Activated naive CD4-positive, alpha-beta T cell treated with anti-CD3 and anti-CD28 coated beads, Interleukin-2, amount 50 U/mL, for 16 hours (primary cell): ENCODE measurements at regions not wholly inside any gene's neighbourhood (a gene's known extent, or its start where the extent isn't known, plus 50 kb on each side); places are given as distances from the start of the nearest gene placed in this dataset.
"Not testable (repeated sequence)": the region's sequence is repeated elsewhere in the genome, so short reads cannot be mapped to it uniquely, and the experiment has no call there.

Source experiments
- DNase-seq: peaks from one replicate; pipeline ENCODE4 v3.0.0-alpha.2; 2020

DNA sequence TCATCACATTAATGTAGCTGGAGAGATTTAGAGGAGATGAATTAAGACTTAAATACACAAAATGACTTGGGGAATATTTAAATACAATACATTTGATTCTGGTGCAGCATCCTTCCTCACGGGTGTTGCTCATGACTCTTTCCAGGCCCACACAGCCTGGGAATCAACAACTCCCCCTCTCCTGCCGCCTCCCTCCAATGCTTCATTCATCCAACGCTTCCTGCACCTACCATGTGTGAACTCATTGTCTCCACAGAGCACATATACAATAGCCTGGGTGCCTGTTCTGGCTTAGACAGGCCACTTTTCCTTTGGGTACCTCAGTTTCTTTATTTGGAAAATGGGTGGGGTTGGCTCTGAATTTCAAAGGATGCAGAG lies 476.9 kb upstream of the CADM1 start:
- no peak for DNase-seq

DNA sequence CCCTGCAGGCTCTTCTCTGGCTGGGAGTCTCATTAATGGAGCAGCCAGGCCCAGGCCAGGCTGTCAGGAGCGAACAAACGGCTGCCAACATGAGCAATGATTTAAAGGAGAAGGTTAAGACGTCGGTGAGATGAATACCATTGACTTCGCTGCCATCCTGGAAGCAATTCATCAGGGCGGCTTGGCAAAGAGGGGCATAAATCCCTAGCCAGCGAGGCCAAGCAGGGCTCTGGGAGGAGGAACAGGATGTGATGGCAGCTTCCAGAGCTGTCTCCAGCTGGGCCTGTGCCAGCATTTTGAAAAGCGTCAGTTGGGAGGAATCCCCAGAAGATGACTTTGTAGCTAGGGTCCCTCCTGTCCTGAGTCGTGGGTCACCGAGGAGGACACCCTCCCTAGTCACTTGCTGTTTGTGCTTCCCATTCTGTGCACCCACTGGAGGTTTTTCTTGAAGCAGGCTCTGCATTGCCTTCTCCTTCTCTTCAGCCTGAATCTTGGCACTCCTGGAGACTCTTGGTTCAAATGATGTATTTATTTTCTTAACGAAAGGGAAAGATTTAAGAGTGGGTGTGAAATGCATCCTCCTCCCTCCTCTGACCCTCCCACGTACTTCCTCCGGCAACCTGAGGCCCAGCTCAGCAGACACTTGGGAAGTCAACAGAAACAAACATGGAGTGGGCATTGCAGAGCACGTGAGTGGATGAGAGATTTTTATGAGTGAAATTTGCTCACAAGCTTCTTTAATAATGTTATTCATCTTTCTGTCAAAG lies 476.3 kb upstream of the CADM1 start:
- DNase-seq = no peak

DNA sequence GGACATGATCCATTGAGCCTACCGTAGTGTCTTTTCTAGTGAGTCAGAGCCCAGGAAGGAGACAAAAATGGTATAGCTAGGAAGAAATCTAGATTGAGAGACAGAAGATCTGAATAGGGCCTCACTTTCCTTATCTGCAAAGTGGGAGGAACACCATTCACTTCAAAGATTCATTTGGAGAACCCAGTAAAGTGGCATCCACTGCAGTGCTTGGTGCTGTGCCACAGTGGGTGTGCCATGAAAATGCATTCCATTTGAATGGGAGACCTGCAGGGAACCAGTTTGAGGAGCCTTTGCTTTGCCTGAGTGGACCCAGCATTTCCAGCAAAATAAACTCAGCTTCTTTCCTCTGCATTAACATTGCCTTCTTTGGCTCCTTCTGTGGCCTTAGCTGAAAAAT lies 470.5 kb upstream of the CADM1 start:
- no peak for DNase-seq

DNA sequence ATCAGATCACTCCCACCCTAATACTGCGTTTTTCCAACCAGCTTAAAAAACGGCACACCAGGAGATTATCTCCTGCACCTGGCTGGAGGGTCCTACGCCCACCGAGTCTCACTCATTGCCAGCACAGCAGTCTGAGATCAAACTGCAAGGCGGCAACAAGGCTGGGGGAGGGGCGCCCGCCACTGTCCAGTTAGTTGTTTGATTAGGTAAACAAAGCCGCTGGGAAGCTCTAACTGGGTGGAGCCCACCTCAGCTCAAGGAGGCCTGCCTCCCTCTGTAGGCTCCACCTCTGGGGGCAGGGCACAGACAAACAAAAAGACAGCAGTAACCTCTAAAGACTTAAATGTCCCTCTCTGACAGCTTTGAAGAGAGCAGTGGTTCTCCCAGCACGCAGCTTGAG lies 463.0 kb upstream of the CADM1 start:
- not testable (repeated sequence) for DNase-seq

DNA sequence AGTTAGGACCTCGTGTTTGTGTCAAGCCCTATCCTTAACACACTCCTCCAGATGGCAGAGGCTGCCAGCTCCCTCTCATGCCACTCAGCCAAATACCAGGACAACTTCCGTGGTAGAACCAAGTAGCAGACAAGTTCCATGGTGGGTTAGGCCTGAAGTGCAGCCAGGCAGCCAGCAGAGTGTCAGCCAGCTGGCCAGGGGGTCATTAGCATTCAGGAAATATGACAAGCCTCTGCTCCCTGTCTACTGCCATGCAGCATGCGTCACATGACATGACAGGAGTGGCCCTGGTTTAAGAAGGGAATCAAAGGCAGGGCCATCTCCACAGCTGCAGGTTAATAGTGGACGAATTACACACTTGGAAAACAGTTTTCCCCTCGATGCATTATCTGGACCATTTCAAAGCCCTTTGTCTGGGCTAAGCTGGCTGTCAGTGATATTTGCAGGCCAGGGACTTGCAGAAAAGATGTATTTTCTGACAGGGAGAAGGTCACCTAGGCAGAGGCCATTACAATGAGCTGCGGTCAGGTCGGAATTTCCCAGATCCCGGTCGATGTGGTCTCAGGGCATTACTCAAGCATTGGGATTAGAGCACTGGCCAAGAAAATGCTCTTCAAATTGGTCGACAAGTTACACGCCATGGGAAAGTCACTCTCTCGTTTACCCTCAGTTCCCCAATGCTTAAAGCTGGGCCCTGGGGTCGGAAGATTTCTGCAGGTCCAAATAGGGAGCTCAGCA lies 461.7 kb upstream of the CADM1 start:
- DNase-seq = no peak

DNA sequence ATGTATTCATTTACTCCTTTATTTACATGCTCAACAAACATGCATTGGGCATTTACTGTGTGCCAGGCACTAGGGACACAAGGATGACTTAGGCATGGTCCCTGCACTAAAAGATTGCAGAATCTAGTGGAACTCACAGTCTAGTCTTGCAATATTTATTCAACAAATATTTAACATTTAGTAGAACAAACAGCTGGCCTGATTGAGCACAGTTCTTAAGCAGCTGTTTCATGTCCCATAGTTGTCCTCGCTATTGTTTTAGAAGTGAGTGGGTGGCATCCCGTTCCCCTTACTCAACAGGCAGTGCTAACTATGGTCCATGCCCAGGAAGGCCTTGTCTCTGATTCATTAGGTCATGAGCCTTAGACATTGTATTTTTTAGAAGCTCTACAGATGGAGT lies 459.9 kb upstream of the CADM1 start:
- DNase-seq = no peak

DNA sequence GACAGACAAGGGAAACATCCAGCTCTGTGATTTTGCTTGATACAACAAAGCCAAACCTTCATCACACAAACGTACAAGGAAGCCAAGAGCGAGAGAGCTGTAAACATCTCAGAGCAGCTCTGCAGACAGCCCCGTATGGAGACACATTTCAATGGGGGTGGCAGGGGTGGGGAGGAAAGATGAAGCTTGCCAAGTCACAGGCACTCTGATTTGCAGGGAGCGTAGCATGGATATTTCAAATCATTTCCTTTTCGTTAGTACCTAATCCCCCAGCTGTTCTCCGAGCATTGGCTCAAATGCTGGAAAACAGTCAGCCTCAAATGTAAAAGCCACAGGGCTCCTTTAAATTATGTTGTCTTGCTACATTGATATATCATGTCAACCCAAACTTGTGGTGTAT lies 458.9 kb upstream of the CADM1 start:
- no peak for DNase-seq

DNA sequence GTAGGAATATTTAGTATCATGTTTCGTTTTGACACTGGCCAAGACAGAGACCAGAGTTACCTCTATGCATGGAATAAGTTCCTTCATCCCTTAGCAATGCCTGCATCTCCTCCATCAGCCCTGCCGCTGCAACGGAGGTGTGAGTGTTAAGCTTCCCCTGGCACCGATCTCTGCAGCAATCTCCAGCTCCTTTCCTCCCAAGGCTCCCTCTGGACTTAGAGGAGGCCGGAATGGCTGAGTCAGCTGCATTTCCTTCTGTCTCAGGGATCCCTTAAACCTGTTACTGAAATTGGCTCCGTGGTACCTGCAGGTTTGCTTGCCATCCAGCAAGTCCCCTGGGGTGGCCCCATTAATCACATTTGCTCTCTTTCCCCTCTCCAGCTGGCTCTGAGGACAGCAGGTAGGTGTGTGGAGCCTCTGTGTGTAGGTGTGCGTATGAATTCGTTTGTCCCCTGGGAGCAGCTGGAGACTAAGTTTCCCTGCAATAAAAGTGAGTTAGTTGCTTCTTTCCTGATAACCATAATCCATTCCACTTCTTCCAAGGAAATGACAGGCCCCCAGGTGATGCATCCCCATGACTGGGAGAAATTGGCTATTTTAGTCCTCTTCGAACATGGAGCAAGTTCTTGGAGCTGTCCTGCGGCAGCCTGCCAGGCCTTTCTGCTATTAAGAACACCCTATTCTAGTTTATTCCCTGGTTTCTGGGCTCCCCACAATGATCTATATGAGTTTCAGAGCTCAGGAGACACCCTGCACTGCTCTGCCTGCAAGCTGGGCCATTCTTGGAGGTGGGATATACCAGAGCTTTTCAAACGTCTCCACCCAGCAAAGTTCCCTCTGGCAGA lies 457.2 kb upstream of the CADM1 start:
- no peak for DNase-seq

DNA sequence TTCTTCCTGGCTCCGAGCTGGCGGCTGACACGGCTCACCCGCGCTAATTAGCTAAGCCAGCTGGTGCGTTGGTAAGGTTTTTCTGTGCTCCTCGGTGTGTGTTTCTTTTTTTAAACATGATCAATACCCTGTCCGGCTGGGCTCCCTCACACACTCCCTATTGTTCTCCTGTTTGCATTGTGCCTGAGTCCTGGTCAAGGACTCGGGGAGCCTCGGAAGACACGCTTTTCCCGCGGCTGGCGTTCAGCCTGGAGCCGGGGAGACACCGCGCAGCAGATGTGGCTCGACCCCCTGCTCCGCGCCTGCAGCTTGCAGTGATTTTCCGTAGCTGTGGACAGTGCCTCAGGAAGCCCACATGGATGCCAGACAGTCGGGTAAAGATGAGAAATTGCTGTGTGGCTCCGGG lies 454.9 kb upstream of the CADM1 start:
- no peak for DNase-seq

DNA sequence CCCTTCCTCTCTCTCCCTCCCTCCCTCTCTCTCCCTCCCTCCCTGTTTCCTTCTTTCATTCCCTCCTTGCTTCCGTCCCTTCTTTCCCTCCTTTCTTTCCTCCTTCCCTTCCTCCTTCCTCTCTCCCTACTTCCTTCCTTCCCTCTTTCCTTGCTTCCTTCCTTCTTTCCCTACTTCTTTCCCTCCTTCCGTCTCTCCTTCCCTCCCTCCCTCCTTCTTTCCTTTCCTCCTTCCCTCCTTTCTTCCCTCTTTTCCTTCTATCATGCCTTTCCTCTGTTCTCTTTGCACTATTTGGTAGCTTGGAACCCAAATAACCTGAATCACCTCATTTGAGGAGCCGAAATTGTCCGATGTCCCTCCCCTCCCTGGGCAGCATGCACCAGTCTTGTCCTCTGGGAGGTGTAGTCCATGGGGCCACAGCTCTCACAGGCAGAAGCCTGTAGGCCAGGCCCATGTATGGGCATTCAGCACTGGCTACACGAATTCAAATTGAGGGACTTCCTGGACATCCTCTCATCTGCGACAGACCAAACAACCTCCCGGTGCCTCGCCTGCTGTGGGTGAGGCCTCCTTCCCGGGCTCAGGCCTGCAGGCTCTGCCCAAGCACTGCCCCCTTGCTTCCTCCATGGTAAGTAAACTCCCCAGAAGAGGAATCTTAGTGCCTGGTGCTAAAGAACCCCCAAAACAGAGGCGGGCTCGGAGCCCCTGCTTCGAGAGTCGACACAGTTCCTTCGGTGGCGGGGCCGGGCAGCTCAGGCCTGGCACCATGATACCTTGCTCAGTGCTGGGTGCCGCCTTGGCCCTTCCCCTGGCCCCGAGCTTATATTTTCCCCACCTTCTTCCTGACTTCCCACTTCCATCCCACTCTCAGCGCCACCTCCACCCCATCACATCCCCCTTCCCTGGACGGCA lies 454.1 kb upstream of the CADM1 start:
- no peak for DNase-seq

DNA sequence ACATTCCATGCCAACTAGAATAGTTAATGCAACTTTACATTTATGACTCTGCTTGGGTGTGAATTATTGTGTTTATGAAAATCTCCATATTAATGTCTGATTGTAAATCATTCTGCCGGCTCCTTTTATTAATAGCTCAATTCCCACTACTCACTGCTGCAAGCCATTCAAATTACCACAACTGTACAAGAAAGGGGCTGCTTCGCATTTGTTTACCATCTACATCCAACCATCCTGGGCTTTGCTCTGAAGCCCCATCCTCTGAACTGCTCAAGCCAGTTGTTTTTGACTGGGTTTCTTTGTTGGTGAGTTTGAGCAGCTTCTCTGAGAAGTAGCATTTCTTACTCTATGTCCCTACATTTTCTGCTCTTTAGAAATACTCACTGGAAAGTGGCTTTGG lies 451.6 kb upstream of the CADM1 start:
- DNase-seq = no peak

DNA sequence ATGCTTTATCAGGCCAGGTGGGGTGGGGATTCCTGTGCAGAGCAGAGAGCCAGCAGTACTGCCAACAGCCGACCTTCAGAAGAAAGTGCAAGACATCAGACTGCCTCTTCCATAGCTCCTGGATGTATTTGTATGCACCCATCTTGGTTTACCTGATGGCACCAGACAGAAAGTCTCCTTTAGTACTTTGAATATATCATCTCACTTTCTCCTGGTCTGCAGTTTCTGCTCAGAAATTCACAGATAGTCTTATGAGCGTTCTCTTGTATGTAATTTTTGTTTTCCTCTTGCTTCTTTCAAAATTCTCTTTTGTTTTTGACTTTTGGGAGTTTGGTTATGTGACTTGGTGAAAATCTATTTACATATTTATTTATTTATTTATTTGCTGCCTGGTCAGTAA lies 446.4 kb upstream of the CADM1 start:
- no peak for DNase-seq

DNA sequence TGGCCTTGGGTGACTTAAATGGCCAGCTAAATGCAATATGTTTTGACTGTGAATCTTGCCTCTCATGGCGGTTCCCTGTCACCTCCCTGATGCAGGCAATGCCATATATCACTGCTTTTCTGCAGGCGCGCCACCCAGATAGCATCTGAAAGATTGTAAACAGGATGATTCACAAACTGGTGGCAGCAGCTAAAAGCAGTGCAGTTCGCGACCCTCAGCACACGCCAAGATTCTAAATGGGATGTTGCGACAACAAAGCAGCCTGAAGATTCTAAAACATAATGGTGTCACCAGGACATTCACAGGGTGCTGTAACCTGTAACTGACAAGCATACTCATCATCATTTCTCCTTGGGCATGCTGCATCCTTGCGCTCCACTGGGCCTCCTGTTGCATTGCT lies 440.4 kb upstream of the CADM1 start:
- no peak for DNase-seq

DNA sequence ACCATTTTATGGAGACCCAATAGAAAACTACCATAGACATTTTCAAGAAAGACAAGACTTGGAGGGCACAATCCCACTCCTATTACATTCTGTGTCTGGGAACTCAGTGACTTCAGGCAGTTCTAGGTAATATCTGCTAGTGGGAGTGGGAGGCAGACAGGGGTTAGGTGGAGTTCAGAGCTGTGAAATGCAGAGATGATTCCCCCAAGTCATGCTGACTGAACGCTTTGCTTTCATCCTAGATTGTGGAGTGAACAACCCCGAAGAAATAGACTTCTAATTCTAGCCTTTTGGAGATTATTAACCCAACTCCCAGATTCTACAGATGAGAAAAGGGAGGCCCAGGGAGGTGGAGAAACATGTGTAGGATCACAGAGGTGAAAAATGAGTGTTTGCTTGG lies 437.8 kb upstream of the CADM1 start:
- DNase-seq = no peak

DNA sequence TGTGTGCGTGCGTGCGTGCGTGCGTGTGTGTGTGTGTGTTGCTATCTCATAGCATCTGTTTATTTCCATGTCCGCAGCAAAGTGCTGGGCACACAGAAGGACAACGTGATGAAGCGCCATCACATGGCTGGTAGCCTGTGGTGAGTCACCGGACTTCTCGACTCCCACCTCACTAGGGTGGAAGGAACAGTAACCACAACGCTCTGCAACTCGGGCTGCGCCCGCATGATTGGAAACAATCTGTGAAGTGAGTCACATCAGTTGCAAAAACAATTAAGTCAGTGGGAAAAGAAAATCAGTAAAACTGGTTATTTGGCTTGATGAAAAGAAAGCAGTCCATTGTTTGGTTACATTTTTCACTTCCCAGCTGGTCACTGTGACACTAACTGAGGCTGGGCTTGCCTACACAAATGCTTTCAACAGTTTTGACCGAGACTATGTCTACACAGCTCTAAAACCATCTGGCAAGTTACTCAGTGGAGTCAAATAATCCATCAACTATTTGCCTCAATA lies 437.3 kb upstream of the CADM1 start:
- no peak for DNase-seq

DNA sequence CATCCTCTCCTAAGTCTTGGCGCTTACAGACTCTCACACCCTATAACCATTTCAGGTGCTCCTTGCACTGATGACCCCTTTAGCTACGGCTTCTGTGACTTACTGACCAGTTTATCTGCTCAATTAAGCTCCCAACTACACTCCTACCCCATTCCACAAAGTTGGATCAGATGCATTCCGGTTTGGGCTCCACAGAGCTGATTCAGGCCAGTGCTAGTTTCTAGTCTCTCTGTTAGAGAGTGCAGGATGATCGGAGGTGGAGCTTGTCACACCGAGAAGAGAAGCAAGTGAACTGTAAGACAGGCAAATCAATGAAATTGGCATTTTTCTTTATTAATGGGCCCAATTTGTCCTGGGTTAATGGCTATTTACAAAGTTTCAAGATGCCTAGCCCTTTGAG lies 436.8 kb upstream of the CADM1 start:
- DNase-seq = no peak

DNA sequence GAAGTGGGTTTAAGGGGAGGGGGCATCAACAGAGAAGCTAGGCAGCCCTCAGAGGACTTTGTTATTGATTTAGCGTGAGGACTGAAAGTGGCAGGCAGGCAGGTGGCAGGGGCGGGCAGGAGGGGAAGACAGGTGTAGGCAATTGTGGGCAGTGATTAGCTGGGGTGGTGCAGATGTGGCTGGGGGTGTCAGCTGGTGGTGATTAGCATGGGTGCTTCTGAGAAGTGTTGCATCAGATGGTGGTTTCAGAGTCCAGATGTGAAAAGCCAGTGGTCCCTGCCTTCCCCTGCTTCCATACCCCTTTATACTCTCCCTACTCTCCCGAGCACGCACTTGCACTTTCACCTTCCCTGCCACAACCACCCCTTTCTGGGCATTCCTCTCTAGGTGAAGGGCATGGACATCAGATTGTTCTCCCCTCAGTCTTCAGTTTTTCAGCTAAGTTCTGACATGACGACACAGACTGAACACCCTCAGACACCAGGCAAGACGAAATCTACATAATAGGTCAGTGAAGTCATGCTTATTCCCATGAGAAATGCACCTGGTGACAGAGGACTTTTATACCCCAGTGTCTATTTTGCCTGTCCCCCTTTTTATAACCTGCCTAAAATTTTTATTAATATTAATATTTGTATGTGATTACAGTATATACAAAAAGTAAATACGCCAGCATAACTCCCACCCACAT lies 435.7 kb upstream of the CADM1 start:
- no peak for DNase-seq

DNA sequence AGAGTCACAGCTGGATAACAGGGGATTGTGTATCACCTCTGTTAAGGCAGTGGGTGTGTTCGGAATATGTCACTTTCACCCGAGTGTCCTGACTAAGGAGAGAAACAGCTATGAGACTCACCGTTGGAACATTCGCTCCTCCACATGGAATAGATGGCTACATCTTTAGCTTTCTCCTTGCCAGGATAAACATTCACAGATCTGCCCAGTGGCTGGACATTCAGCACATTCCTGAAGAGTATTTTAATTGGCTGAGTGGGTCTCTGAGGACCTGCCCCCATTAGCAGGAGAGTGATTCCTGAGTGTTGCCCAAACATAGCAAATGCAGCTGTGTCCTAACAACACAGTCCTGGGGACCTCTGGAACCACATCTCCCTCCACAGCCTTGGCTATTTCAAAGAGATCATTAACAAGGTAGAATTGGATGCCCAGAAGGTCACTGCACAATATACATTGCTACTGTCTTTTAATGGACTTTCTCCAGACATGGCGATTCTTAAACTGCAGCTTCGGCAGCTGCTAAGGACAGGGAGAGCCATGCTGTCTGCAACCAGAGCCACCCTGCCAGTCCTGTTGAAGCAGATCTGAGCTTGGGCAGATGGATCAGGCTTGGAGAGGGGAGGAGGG lies 435.0 kb upstream of the CADM1 start:
- DNase-seq = no peak

DNA sequence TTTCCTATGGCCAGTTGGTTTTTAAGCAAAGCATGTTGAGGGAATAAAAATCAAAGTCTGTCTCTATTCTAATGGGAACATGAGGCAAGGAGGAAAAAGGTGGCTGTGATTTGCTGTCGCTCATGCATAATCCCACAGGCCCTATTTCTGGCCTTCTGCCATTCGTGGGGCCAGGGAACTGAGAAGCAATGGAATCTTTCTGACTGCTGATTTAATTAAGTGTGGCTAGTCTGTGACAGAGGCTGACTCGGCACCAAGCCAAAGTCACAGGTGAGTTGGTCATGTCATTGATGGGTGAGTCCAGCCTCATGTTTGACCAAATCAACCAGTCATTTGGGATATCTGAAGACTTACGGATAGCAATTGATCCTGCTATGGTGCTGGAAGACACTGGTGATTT lies 429.3 kb upstream of the CADM1 start:
- DNase-seq = no peak

DNA sequence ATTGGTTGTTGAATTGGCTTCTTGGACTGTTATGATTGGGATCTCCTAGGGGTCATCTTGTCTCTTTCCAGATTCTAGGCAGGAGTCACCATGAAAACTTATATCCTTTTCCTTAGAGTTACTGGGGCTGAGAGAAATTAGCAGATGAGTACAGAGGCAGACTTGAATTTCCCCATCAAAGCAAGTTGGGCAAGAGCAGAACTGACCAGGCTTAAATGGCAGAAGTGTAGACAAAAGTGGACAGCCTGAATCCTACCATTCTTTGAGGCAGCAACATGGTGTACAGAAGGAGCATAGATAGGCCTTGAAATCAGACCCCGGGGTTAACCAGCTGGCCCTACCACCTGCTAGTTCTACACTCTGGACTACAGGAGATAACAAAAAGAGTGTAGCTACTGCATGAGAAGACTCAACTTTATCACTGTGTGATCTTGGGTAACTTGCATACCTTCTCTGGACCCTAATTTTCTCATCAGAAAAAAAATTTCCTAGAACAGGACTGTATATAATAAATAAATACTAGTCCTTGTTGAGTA lies 427.4 kb upstream of the CADM1 start:
- no peak for DNase-seq

DNA sequence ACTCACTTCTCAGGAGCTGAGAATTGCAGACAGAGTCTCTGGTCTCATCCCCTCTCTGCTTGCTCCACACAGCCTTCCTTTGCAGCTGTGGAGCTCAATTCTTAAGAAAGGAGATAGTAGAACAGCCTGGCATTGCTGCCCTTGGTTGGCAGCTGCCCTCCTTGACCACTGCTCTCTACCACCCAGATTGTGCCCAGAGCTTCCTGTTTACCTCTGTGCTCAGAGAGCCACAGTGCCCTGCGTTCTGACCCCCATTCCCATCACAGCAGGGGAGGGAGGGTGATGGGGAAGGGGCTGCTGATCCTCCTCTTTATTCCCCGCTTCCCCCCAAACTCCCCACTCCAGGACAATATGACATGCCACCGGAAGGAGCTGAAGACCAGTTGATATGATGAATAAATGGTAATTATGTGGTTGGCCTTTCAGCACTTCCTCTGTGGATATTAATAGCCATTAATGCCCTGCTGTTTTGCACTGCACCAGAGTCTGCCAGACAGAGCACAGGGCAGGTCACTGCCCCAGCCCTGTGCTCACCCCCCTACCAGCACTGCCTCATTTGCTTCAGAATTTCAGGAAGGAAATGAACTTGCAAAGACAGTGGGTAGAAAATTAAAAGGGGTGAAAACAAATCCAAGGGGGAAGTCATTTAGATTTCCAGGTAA lies 426.8 kb upstream of the CADM1 start:
- no peak for DNase-seq
